ENCODE measurements at regions not wholly inside any gene's neighbourhood (a gene's known extent, or its start where the extent isn't known, plus 50 kb on each side); places are given as distances from the start of the nearest gene placed in this dataset.

DNA sequence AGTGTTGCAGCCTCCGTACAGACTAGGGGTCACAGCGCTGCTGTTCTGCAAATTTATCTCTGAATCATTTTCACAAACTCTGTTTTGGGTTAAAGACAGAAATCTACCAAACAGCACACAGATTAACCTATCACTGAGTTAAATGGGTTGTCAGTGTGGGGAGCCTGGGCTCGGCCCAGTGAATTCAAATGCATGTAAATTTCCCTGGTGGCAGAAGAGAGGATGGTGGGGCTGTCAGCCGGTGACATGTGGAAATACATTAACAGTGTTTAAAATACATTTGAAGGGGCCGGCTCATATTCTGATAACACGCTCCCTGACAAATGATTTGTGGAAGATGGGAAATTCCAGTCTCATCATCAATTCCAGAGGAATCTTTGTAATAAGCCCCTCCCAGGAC is 309.6 kb upstream of the MKI67 start:
- H3K27ac Mint-ChIP-seq: no peak overlapping the region
- no peak overlapping the region for H3K4me3 Mint-ChIP-seq
- peaks cover 25% of the 10 kb centered on the region for H3K27me3 Mint-ChIP-seq
- H3K9me3 Mint-ChIP-seq: no peaks in the 10 kb centered on the region
- H3K36me3 Mint-ChIP-seq: no peaks in the 10 kb centered on the region
- TF ChIP-seq CTCF (conservative IDR thresholded peaks at IDR 0.05): no peak
- no peak for DNase-seq (ENCODE audit: extremely low spot score, unreplicated experiment)
- H3K4me1 Mint-ChIP-seq (ENCODE audit: unreplicated experiment): no peaks in the 10 kb centered on the region

DNA sequence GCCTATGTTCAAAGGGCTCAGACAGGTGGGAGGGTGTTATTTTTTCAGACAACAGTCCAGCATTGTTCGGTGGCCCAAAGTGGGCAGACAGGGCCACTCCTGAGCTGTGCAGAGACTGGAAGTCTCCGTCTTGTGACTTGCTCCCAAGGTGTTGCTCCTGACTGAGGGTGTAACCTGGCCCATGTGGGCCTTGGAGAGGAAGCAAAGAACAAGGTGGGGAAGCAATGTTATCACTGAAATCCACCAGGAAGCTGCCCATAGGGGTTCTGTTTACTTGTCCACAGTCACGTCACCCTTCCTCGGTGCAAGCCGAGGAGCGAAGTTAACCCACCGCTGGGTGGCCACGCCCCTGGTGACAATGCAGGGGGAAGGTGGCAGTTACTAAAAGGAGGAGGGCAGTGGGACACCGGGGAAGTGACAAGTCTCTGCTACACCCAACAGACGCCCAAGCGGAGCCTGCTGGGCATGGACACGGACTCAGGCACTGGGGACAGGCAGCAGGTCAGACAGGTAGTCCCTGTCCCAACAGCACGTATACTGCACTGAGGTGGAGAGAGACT is 311.6 kb upstream of the MKI67 start:
- Mint-ChIP-seq H3K4me1 (ENCODE audit: unreplicated experiment) (no peaks in the 10 kb centered on the region), H3K27ac (no peak overlapping the region), H3K27me3 (peaks cover 25% of the 10 kb centered on the region), H3K4me3 (no peak overlapping the region), H3K9me3 (peaks cover 5% of the 10 kb centered on the region), H3K36me3 (no peaks in the 10 kb centered on the region)
- DNase-seq (ENCODE audit: extremely low spot score, unreplicated experiment): peak; percentile 62
- TF ChIP-seq CTCF (conservative IDR thresholded peaks at IDR 0.05): no peak

- peak; percentile 10 for DNase-seq (ENCODE audit: extremely low spot score, unreplicated experiment)
Observed at GRCh38 chr10:128438417-128439063, 312.3 kb upstream of the MKI67 start.

GRCh38 chr10:128440513-128441160 is 314.4 kb upstream of the MKI67 start:
- peaks cover 15% of the 10 kb centered on the region for H3K27me3 Mint-ChIP-seq
- H3K4me3 Mint-ChIP-seq: no peak overlapping the region
- H3K9me3 Mint-ChIP-seq: peaks cover 5% of the 10 kb centered on the region
- TF ChIP-seq CTCF (conservative IDR thresholded peaks at IDR 0.05): no peak
- H3K36me3 Mint-ChIP-seq: no peaks in the 10 kb centered on the region
- H3K27ac Mint-ChIP-seq: no peak overlapping the region
- peak; percentile 52 for DNase-seq (ENCODE audit: extremely low spot score, unreplicated experiment)
- no peaks in the 10 kb centered on the region for H3K4me1 Mint-ChIP-seq (ENCODE audit: unreplicated experiment)

More at GRCh38 chr10:128438417-128439063, 312.3 kb upstream of the MKI67 start:
- Mint-ChIP-seq H3K4me1 (ENCODE audit: unreplicated experiment) (no peaks in the 10 kb centered on the region), H3K27me3 (peaks cover 25% of the 10 kb centered on the region), H3K36me3 (no peaks in the 10 kb centered on the region), H3K9me3 (peaks cover 5% of the 10 kb centered on the region), H3K4me3 (no peak overlapping the region), H3K27ac (no peak overlapping the region)
- no peak for TF ChIP-seq CTCF (conservative IDR thresholded peaks at IDR 0.05)

GRCh38 chr10:128443925-128444518 is 317.8 kb upstream of the MKI67 start:
- Mint-ChIP-seq H3K36me3 (no peaks in the 10 kb centered on the region), H3K27ac (no peak overlapping the region)
- no peak for DNase-seq (ENCODE audit: extremely low spot score, unreplicated experiment)

More at GRCh38 chr10:128443925-128444518, 317.8 kb upstream of the MKI67 start:
- TF ChIP-seq CTCF (conservative IDR thresholded peaks at IDR 0.05): no peak
- Mint-ChIP-seq H3K4me3 (no peak overlapping the region), H3K4me1 (ENCODE audit: unreplicated experiment) (no peaks in the 10 kb centered on the region), H3K9me3 (peaks cover 10% of the 10 kb centered on the region), H3K27me3 (no peaks in the 10 kb centered on the region)

Measured in type B pancreatic cell (in vitro differentiated cells).